GM12872 (cell line): ENCODE measurements at regions not wholly inside any gene's neighbourhood (a gene's known extent, or its start where the extent isn't known, plus 50 kb on each side); places are given as distances from the start of the nearest gene placed in this dataset.

Source experiments
- TF ChIP-seq, protein P1 (sequence below): IDR thresholded peaks from 3 replicates; pipeline ENCODE4 v1.5.1; 2011; ENCODE audit warnings: low read depth, mild to moderate bottlenecking, low read length, moderate library complexity; ENCODE audit not compliant: insufficient read depth

DNA sequence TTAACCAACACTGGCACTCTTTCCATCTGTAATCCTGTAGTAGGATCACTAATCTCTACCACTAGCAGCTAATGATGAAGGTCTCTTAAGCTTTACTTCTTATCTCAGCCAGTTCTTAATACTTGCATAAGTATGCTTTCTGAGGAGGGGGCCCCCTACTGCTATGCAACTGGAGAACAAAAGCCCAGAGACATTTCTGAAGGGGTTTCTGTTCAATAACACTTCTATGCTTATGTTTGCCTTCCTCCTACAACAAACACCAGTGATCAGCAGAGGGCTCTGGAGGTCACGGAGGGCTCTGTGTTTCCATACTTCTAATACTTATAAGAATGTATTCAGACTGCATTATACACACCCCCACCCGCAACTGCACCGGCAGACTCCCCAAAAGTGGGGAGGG is 215.8 kb downstream of the BARHL2 start:
- TF ChIP-seq, protein P1, sequence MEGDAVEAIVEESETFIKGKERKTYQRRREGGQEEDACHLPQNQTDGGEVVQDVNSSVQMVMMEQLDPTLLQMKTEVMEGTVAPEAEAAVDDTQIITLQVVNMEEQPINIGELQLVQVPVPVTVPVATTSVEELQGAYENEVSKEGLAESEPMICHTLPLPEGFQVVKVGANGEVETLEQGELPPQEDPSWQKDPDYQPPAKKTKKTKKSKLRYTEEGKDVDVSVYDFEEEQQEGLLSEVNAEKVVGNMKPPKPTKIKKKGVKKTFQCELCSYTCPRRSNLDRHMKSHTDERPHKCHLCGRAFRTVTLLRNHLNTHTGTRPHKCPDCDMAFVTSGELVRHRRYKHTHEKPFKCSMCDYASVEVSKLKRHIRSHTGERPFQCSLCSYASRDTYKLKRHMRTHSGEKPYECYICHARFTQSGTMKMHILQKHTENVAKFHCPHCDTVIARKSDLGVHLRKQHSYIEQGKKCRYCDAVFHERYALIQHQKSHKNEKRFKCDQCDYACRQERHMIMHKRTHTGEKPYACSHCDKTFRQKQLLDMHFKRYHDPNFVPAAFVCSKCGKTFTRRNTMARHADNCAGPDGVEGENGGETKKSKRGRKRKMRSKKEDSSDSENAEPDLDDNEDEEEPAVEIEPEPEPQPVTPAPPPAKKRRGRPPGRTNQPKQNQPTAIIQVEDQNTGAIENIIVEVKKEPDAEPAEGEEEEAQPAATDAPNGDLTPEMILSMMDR, result no peak

DNA sequence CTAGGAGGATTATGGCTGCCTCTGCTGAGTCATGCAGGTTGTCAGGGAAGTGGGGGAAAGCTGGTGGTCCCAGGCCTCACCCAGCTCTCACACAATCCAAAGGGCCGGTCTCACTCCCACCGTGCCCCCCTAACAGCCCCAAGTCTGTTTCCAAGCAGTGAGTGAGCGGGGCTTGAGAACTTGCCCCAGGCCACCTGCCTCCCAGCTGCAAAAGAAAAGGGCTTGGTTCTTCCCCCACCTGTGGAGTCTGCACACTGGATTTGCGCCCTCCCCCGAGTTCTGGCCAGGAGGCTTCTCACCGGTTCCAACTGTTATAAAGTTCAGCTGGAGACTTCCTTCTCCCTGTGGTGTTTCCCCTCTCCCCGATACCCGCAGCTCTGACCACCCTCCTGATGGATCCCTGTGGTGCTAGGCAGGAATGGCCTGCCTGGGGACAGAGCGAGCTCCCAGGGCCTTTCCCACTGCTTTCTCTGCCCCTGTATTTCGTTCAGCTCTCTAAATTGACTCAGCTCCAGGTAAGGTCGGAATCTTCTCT is 222.3 kb downstream of the BARHL2 start:
- TF ChIP-seq, protein P1, result no peak

DNA sequence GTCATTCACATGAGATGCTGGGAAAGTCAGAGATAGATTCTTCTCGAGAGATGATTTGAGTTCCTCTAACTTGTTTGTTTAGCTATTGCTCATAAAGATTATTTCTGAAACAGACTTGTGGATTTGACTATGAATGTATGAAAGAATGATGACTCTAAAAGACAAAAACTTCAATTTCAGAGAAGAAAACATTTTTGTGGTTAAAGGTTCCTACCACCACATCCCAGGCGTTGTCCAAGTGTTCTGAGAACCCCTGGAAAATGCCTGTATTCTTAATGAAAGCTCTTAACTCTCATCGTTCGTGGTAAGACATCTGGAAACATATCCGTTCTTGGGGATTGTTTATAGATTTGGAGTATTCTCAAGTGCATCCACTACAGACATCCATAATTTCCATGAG is 228.7 kb downstream of the BARHL2 start:
- TF ChIP-seq, protein P1, result no peak

DNA sequence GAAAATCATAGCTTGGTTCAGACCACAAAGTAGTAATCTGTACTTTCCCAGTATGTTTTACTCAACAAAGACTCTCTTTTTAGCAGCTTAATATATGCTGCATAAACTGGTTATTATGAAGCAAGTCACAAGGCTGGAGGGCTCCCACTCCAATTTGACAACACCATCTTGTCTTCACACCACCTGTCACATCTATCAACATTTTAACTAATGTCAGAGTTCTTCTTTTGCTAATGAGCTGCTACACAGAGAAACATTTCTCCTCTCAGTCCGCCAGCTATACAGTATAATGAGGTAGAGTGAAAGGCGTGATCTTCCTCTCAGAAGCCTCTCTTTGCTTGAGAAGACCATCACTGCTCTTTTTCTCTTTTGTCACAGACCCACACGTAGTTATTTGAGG is 230.1 kb downstream of the BARHL2 start:
- TF ChIP-seq, protein P1, result no peak

DNA sequence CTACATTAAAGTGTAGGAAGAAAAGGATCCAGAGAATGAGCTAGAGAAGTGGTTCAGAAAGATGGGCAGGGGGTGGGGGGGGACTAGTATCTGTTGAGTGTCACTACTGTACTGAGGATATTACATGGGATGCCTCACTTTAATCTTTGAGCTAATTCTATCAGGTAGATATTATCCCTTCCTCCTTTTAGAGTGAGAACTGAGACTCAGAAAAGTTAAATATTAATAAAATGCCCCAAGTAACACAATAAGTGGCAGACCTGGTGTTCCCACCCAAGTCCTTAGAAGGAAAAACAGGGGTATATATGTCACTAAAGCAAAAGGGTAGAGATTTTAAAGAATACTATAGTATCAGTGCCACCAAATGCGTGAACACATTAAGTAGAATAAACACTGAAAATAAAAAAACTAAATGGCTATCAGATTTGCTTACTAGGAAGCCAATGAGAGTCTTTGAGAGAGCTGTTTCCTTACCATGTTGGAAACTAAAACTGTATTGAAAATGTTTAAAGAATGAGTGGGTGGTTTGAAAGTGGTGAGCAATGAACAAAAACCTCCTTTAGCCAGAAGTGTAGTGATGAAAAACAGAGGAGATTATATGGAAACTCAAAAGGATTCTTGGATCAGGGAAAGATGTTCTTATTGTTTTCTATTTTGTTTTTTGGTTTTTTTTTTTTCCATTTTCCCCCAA is 230.8 kb downstream of the BARHL2 start:
- TF ChIP-seq, protein P1, result no peak

DNA sequence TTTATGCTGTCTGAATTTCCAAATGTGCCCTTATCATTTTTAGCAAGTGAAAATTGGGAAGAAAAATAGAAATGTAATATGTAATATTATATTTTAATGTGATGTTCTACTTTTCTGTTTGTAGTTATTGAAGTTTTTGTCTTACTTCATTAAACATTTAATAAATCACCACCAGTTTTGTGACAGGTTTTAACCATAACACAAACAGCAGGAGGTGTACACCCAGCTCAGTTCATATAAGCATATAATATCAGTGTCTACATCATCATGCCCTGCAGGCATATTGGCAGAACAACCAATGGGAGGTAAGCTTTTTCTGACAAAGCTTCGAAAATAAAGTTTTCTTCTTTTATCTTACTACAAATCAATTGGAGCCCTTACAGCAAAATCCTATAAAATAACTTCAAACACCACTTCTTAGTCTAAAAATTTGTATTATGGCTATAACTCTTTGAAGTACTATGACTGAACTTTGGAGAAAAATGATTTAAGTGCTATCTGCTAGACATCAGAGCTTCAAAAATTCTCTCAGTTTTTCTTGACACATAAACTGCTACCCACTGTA is 236.7 kb downstream of the BARHL2 start:
- TF ChIP-seq, protein P1, result no peak

DNA sequence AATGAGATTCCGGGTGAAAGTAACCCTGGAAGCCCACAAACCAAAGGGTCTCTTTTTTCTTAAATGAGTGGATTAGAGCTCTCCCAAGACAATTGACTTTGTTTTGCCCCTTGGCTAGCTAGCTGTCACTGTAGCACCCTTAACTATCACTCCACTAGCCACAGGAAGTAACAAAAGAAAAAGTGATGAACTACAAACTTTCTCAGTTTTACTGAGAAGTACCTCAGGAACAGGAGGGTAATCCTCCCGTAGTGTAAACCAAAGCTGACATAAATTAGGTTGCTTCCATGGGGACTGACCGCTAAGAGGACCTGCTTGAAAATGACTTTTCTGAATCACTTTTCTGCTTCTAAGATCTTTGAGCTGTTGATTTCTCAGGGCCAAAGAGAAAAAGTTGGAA is 240.1 kb downstream of the BARHL2 start:
- TF ChIP-seq, protein P1, result no peak
